Stomach (tissue), 4 donors: ENCODE measurements at regions not wholly inside any gene's neighbourhood (a gene's known extent, or its start where the extent isn't known, plus 50 kb on each side); places are given as distances from the start of the nearest gene placed in this dataset.

Experiments used
- CTCF ChIP-seq, 7 experiments: fragments of 450-650 bp in 4 of 7; fragments of 200-600 bp in 3 of 7; sonication (generic) in 3 of 7; IDR thresholded peaks; one replicate each; pipeline ENCODE4 v1.5.1; 2016 to 2019; ENCODE audit warnings: antibody characterized with exemption in 7 of 7, control low read depth in 2 of 7, mild to moderate bottlenecking in 1 of 7
- EP300 ChIP-seq: sonication (generic); formaldehyde crosslinking; IDR thresholded peaks from one replicate; pipeline ENCODE4 v1.6.1; 2017; ENCODE audit warnings: antibody characterized with exemption
- POLR2A ChIP-seq, 4 donors: fragments of 450-650 bp; IDR thresholded peaks; one replicate each; pipeline ENCODE4 v1.6.1; 2016; ENCODE audit warnings: antibody characterized with exemption in 4 of 4, control low read depth in 2 of 4, mild to moderate bottlenecking in 1 of 4, moderate library complexity in 1 of 4
- POLR2AphosphoS5 ChIP-seq, 3 donors: sonication (generic); formaldehyde crosslinking; IDR thresholded peaks; one replicate each; pipeline ENCODE4 v1.6.1; 2016; ENCODE audit warnings: antibody characterized with exemption in 3 of 3

- no peak for TF ChIP-seq CTCF (IDR thresholded peaks at IDR 0.05)
- no peak for TF ChIP-seq POLR2AphosphoS5 (IDR thresholded peaks at IDR 0.05)
- no peak for TF ChIP-seq POLR2A (IDR thresholded peaks at IDR 0.05)
- TF ChIP-seq EP300, result no peak
Observed at GRCh38 chr5:12177851-12178250, 273.6 kb upstream of the CTNND2 start.
